Mesenchymal stem cell (in vitro differentiated cells and primary cell): ENCODE measurements at regions not wholly inside any gene's neighbourhood (a gene's known extent, or its start where the extent isn't known, plus 50 kb on each side); places are given as distances from the start of the nearest gene placed in this dataset.

Experiments used
- DNase-seq: peaks from one replicate; pipeline ENCODE4 v3.0.0-alpha.2; 2013
- H2AFZ ChIP-seq: one replicate; pipeline ENCODE4 v1.6.1; 2013; ENCODE audit warnings: low read depth, mild to moderate bottlenecking, control low read depth, inconsistent platforms, low read length, moderate library complexity
- H2AK5ac ChIP-seq: 2 replicates; pipeline ENCODE4 v1.6.1; 2013; ENCODE audit warnings: low read length, moderate library complexity, mild to moderate bottlenecking, inconsistent platforms; ENCODE audit not compliant: severe bottlenecking
- H2BK120ac ChIP-seq: one replicate; pipeline ENCODE4 v1.6.1; 2013; ENCODE audit warnings: low read depth, mild to moderate bottlenecking, inconsistent platforms, low read length, moderate library complexity
- H2BK12ac ChIP-seq, 2 experiments: one replicate each; pipeline ENCODE4 v1.6.1; 2013; ENCODE audit warnings: inconsistent platforms in 2 of 2, low read length in 2 of 2, mild to moderate bottlenecking in 2 of 2, moderate library complexity in 2 of 2, control low read depth in 1 of 2
- H2BK15ac ChIP-seq: one replicate; pipeline ENCODE4 v1.6.1; 2013; ENCODE audit warnings: mild to moderate bottlenecking, low read depth, inconsistent platforms; ENCODE audit not compliant: poor library complexity, severe bottlenecking
- H2BK5ac ChIP-seq: 2 replicates; pipeline ENCODE4 v1.6.1; 2013; ENCODE audit warnings: low read depth, mild to moderate bottlenecking, low read length, control low read depth, inconsistent platforms; ENCODE audit not compliant: poor library complexity, severe bottlenecking
- H3K14ac ChIP-seq, 2 experiments: one replicate each; pipeline ENCODE4 v1.6.1; 2013; ENCODE audit warnings: inconsistent platforms in 2 of 2, low read length in 2 of 2, control low read depth in 1 of 2, mild to moderate bottlenecking in 1 of 2, moderate library complexity in 1 of 2
- H3K18ac ChIP-seq, 2 experiments: one replicate each; pipeline ENCODE4 v1.6.1; 2013; ENCODE audit warnings: inconsistent platforms in 2 of 2, low read length in 2 of 2, control low read depth in 1 of 2, low read depth in 1 of 2, mild to moderate bottlenecking in 1 of 2
- H3K23ac ChIP-seq, 2 experiments: one replicate each; pipeline ENCODE4 v1.6.1; 2013; ENCODE audit warnings: inconsistent platforms in 2 of 2, low read length in 2 of 2, mild to moderate bottlenecking in 2 of 2, moderate library complexity in 2 of 2, control low read depth in 1 of 2
- H3K27ac ChIP-seq: 2 replicates; pipeline ENCODE4 v1.5.1; 2013; ENCODE audit warnings: mild to moderate bottlenecking, moderate library complexity, low read length, control low read depth, inconsistent platforms; ENCODE audit not compliant: poor library complexity, severe bottlenecking
- H3K27me3 ChIP-seq, 2 experiments: 2 replicates each; pipeline versions ENCODE4 v1.6.1 to v1.7.0; 2013; ENCODE audit warnings: low read length in 2 of 2, mild to moderate bottlenecking in 2 of 2, moderate library complexity in 2 of 2, control low read depth in 1 of 2, inconsistent platforms in 1 of 2; ENCODE audit not compliant: control insufficient read depth in 1 of 2, insufficient read depth in 1 of 2
- H3K36me3 ChIP-seq, 2 experiments: 2 replicates each; pipeline versions ENCODE4 v1.6.1 to v1.7.0; 2013; ENCODE audit warnings: low read length in 2 of 2, control low read depth in 1 of 2, inconsistent platforms in 1 of 2, low read depth in 1 of 2, mild to moderate bottlenecking in 1 of 2; ENCODE audit not compliant: insufficient read depth in 2 of 2, control insufficient read depth in 1 of 2
- H3K4ac ChIP-seq, 2 experiments: one replicate each; pipeline ENCODE4 v1.6.1; 2013; ENCODE audit warnings: inconsistent platforms in 2 of 2, low read length in 2 of 2, mild to moderate bottlenecking in 2 of 2, moderate library complexity in 2 of 2, control low read depth in 1 of 2, low read depth in 1 of 2
- H3K4me1 ChIP-seq: 2 replicates; pipeline ENCODE4 v1.6.1; 2013; ENCODE audit warnings: low read depth, low read length, control low read depth; ENCODE audit not compliant: control insufficient read depth, insufficient read depth
- H3K4me2 ChIP-seq: 2 replicates; pipeline ENCODE4 v1.6.1; 2013; ENCODE audit warnings: low read length, mild to moderate bottlenecking, inconsistent platforms; ENCODE audit not compliant: poor library complexity, severe bottlenecking
- H3K4me3 ChIP-seq, 2 experiments: 2 replicates each; pipeline versions ENCODE4 v1.5.1 to v1.7.0; 2013; ENCODE audit warnings: low read length in 2 of 2, mild to moderate bottlenecking in 2 of 2, control low read depth in 1 of 2, low read depth in 1 of 2; ENCODE audit not compliant: insufficient read depth in 1 of 2
- H3K79me1 ChIP-seq: replicated peaks from 2 replicates; pipeline ENCODE4 v1.6.1; 2013; ENCODE audit warnings: mild to moderate bottlenecking, control low read depth, low read length, inconsistent platforms; ENCODE audit not compliant: poor library complexity, severe bottlenecking
- H3K9ac ChIP-seq: 2 replicates; pipeline ENCODE4 v1.7.0; 2013; ENCODE audit warnings: mild to moderate bottlenecking, low read length, moderate library complexity
- H3K9me3 ChIP-seq: 2 replicates; pipeline ENCODE4 v1.7.0; 2013; ENCODE audit warnings: mild to moderate bottlenecking, low read length; ENCODE audit not compliant: control insufficient read depth
- H4K8ac ChIP-seq: one replicate; pipeline ENCODE4 v1.6.1; 2013; ENCODE audit warnings: inconsistent platforms, mild to moderate bottlenecking, low read length, moderate library complexity
- H4K91ac ChIP-seq: one replicate; pipeline ENCODE4 v1.6.1; 2013; ENCODE audit warnings: mild to moderate bottlenecking, low read length, inconsistent platforms
- WGBS: methylation state at CpG from one replicate; pipeline ENCODE4 v1.1.7; 2013; ENCODE audit warnings: mixed read lengths; 5-methylcytosine and 5-hydroxymethylcytosine counted together

- Histone ChIP-seq H3K4me3 (no peak overlapping the region), H3K18ac (no peak overlapping the region)
- WGBS, result 68% methylated on average over 4 of the region's 4 CpGs
These were observed 251.8 kb downstream of the UQCRFS1 start for GRCh38 chr19:28960986-28961705.

GRCh38 chr19:28960586-28960985 lies 252.4 kb downstream of the UQCRFS1 start:
- H3K9ac ChIP-seq, result peak overlapping the region; percentile 90
- H2BK120ac ChIP-seq, result no peak overlapping the region
- no peak overlapping the region for H3K23ac ChIP-seq
- no peak overlapping the region for H3K14ac ChIP-seq
- H2BK15ac ChIP-seq, result no peak overlapping the region
- no peaks in the 10 kb centered on the region for H3K36me3 ChIP-seq
- H2AFZ ChIP-seq, result no peak overlapping the region
- no peak overlapping the region for H4K91ac ChIP-seq
- H3K4me2 ChIP-seq, result no peak overlapping the region
- H2BK12ac ChIP-seq, result no peak overlapping the region
- H3K4ac ChIP-seq, result no peak overlapping the region
- H3K4me1 ChIP-seq, result peaks cover 11% of the 10 kb centered on the region
- H3K27ac ChIP-seq, result peak overlapping the region; percentile 100
- DNase-seq, result no peak
- peak overlapping the region; percentile 78 for H2BK5ac ChIP-seq
- no peak overlapping the region for H3K4me3 ChIP-seq
- H2AK5ac ChIP-seq, result peak overlapping the region; percentile 96
- WGBS, result 62% methylated on average over 1 of the region's 1 CpG
- H3K27me3 ChIP-seq, result no peaks in the 10 kb centered on the region
- no peak overlapping the region for H3K18ac ChIP-seq
- no peaks in the 10 kb centered on the region for H3K79me1 ChIP-seq
- peaks cover 9% of the 10 kb centered on the region for H3K9me3 ChIP-seq
- no peak overlapping the region for H4K8ac ChIP-seq

More at GRCh38 chr19:28960986-28961705, 251.8 kb downstream of the UQCRFS1 start:
- Histone ChIP-seq H2AK5ac (peak overlapping the region; percentile 89), H3K4ac (no peak overlapping the region), H2BK5ac (peak overlapping the region; percentile 97), H3K9me3 (peaks cover 9% of the 10 kb centered on the region), H3K14ac (no peak overlapping the region), H2BK15ac (no peak overlapping the region), H3K79me1 (no peaks in the 10 kb centered on the region), H3K4me1 (peaks cover 8% of the 10 kb centered on the region), H3K27ac (peak overlapping the region; percentile 100), H4K91ac (no peak overlapping the region), H3K4me2 (no peak overlapping the region), H3K23ac (no peak overlapping the region), H3K9ac (peak overlapping the region; percentile 90), H2BK120ac (no peak overlapping the region), H2AFZ (no peak overlapping the region), H2BK12ac (no peak overlapping the region), H4K8ac (no peak overlapping the region), H3K36me3 (no peaks in the 10 kb centered on the region), H3K27me3 (no peaks in the 10 kb centered on the region)
- DNase-seq, result no peak

- WGBS, result 75% methylated on average over 2 of the region's 2 CpGs
- Histone ChIP-seq H3K9me3 (peaks cover 11% of the 10 kb centered on the region), H4K8ac (no peak overlapping the region), H2BK15ac (no peak overlapping the region), H2BK5ac (peak overlapping the region; percentile 53), H3K36me3 (no peaks in the 10 kb centered on the region), H3K27me3 (no peaks in the 10 kb centered on the region), H3K4ac (no peak overlapping the region), H3K4me3 (no peak overlapping the region), H2AFZ (no peak overlapping the region), H2AK5ac (peak overlapping the region; percentile 7), H2BK12ac (no peak overlapping the region), H3K4me1 (peaks cover 7% of the 10 kb centered on the region), H3K14ac (no peak overlapping the region), H2BK120ac (no peak overlapping the region), H3K23ac (no peak overlapping the region), H3K4me2 (no peak overlapping the region), H4K91ac (no peak overlapping the region), H3K27ac (peak overlapping the region; percentile 88), H3K79me1 (no peaks in the 10 kb centered on the region), H3K9ac (no peak overlapping the region), H3K18ac (no peak overlapping the region)
- no peak for DNase-seq
These were observed 256.0 kb downstream of the UQCRFS1 start for GRCh38 chr19:28956961-28957360.

- 82% methylated on average over 2 of the region's 3 CpGs for WGBS
- Histone ChIP-seq H2BK5ac (no peak overlapping the region), H3K4me1 (peaks cover 7% of the 10 kb centered on the region), H2AK5ac (peak overlapping the region; percentile 32), H3K4me2 (no peak overlapping the region), H4K91ac (no peak overlapping the region), H4K8ac (no peak overlapping the region), H3K18ac (no peak overlapping the region), H3K27ac (peak overlapping the region; percentile 88), H3K9ac (no peak overlapping the region), H3K4ac (no peak overlapping the region), H3K4me3 (no peak overlapping the region), H3K27me3 (no peaks in the 10 kb centered on the region), H3K23ac (no peak overlapping the region), H3K79me1 (no peaks in the 10 kb centered on the region), H3K9me3 (peaks cover 11% of the 10 kb centered on the region), H2AFZ (no peak overlapping the region), H3K14ac (no peak overlapping the region), H2BK12ac (no peak overlapping the region), H2BK120ac (no peak overlapping the region), H2BK15ac (no peak overlapping the region), H3K36me3 (no peaks in the 10 kb centered on the region)
- DNase-seq, result no peak
These were observed 256.5 kb downstream of the UQCRFS1 start for GRCh38 chr19:28956421-28956820.
